MCF 10A (cell line): ENCODE measurements at regions not wholly inside any gene's neighbourhood (a gene's known extent, or its start where the extent isn't known, plus 50 kb on each side); places are given as distances from the start of the nearest gene placed in this dataset.

ENCODE experiments used
- BruUV-seq: library from RNA; stranded (reverse); fragments of 400-500 nt; replicated peaks from 2 replicates; lab custom pipeline; 2021; lab: Mats Ljungman, UMichigan
- CTCF ChIA-PET: fragments of 300-600 bp; sonication (Branson Sonifier 250); formaldehyde crosslinking; extraction: SDS; loops from one replicate; lab custom pipeline; 2021; ENCODE audit warnings: antibody characterized with exemption, inconsistent platforms; lab: Yijun Ruan, JAX
- POLR2A ChIA-PET: fragments of 300-600, 350-650 bp; sonication (Branson Sonifier 250); formaldehyde crosslinking; extraction: SDS; loops from one replicate; lab custom pipeline; 2020; ENCODE audit warnings: antibody characterized with exemption, inconsistent platforms; lab: Yijun Ruan, JAX
- DNase-seq: peaks from one replicate; pipeline ENCODE4 v3.0.0-alpha.2; 2018; ENCODE audit not compliant: unreplicated experiment
- H3K27ac Mint-ChIP-seq: one replicate; pipeline ENCODE4 v1.8.0; 2022; ENCODE audit warnings: mild to moderate bottlenecking, low read depth, mixed read lengths; ENCODE audit not compliant: unreplicated experiment
- H3K27me3 Mint-ChIP-seq: one replicate; pipeline ENCODE4 v1.8.0; 2022; ENCODE audit warnings: mixed read lengths; ENCODE audit not compliant: insufficient read depth, unreplicated experiment
- H3K36me3 Mint-ChIP-seq: one replicate; pipeline ENCODE4 v1.8.0; 2022; ENCODE audit warnings: mild to moderate bottlenecking, moderate library complexity, mixed read lengths; ENCODE audit not compliant: insufficient read depth, unreplicated experiment
- H3K4me1 Mint-ChIP-seq: one replicate; pipeline ENCODE4 v1.8.0; 2022; ENCODE audit warnings: mixed read lengths; ENCODE audit not compliant: insufficient read depth, unreplicated experiment
- H3K4me3 Mint-ChIP-seq: one replicate; pipeline ENCODE4 v1.8.0; 2022; ENCODE audit warnings: mild to moderate bottlenecking, moderate library complexity, mixed read lengths; ENCODE audit not compliant: unreplicated experiment
- H3K9me3 Mint-ChIP-seq: one replicate; pipeline ENCODE4 v1.8.0; 2022; ENCODE audit warnings: mixed read lengths; ENCODE audit not compliant: unreplicated experiment
- intact Hi-C: fragments of 100-400 bp; cut with micrococcal nuclease; formaldehyde crosslinking; loops from 2 replicates; pipeline ENCODE4 v1.14.1; 2022
- TF ChIP-seq, protein P1 (sequence below): fragments of 200-600 bp; IDR thresholded peaks from one replicate; pipeline ENCODE4 v1.8.0; 2022; ENCODE audit warnings: antibody characterized with exemption, mild to moderate bottlenecking; ENCODE audit not compliant: unreplicated experiment

DNA sequence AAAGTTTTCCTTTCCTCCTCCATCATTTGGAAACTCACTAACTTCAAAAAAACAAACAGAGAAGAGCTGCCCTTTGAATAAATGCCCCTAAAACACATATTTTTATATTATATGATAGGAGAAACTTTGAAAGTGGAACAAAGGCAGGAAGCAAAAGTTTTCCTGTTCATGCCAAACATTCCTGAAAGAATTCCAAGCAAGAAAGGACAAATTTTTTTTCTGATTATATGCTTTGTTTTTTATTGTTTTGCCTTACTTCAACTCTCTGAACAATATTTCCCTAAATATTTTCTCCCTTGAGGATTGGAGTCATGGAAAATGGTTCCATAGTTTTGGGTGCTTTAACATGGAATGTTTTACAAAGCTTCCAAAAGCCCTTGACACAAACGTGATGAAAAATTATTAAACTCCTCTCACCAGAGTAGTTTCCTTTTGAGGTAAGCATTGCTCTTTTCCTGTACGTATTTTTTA lies 638.5 kb upstream of the CAMK1G start:
- H3K4me1 Mint-ChIP-seq, result no peaks in the 10 kb centered on the region
- no peak for DNase-seq
- TF ChIP-seq, protein P1, sequence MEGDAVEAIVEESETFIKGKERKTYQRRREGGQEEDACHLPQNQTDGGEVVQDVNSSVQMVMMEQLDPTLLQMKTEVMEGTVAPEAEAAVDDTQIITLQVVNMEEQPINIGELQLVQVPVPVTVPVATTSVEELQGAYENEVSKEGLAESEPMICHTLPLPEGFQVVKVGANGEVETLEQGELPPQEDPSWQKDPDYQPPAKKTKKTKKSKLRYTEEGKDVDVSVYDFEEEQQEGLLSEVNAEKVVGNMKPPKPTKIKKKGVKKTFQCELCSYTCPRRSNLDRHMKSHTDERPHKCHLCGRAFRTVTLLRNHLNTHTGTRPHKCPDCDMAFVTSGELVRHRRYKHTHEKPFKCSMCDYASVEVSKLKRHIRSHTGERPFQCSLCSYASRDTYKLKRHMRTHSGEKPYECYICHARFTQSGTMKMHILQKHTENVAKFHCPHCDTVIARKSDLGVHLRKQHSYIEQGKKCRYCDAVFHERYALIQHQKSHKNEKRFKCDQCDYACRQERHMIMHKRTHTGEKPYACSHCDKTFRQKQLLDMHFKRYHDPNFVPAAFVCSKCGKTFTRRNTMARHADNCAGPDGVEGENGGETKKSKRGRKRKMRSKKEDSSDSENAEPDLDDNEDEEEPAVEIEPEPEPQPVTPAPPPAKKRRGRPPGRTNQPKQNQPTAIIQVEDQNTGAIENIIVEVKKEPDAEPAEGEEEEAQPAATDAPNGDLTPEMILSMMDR, result no peak
- no peaks in the 10 kb centered on the region for H3K36me3 Mint-ChIP-seq
- BruUV-seq, result no TSS peak
- intact Hi-C loops, result no loop called here
- no peaks in the 10 kb centered on the region for H3K9me3 Mint-ChIP-seq
- H3K4me3 Mint-ChIP-seq, result no peak overlapping the region
- ChIA-PET POLR2A (interaction anchor here (0.6 to 0.7 kb wide), 3 partner anchors 8 to 263 kb away, joined by 3 to 5 read pairs (median 3); no protein-coding TSS in a partner anchor), CTCF (interaction anchor here (1.2 kb wide), 1 partner anchor 11 kb away, joined by 5 read pairs; no protein-coding TSS in a partner anchor)
- no peaks in the 10 kb centered on the region for H3K27me3 Mint-ChIP-seq
- no peak overlapping the region for H3K27ac Mint-ChIP-seq

DNA sequence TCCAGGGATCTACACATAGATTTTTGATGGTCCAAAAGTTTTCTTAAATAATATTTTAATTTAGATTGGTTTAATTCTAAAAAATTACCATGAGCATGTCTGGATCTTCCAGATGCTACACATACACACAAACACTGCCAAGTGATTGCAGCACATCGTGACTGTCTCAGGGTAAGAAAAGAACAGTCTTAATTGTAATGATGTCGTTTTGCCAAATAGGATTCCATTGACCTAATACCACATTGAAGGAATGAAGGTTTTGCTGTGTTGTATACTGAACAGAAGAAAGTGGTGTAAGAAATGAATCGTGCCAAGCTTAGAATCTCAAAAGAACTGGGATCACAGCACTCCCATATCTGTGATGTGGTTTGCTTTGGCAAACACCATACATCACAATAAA lies 633.3 kb upstream of the CAMK1G start:
- Mint-ChIP-seq H3K9me3 (no peaks in the 10 kb centered on the region), H3K4me1 (no peaks in the 10 kb centered on the region), H3K36me3 (no peaks in the 10 kb centered on the region), H3K27me3 (no peaks in the 10 kb centered on the region), H3K27ac (no peak overlapping the region), H3K4me3 (no peak overlapping the region)
- no TSS peak for BruUV-seq
- intact Hi-C loops, result no loop called here
- ChIA-PET CTCF (interaction anchor here (0.6 to 1.0 kb wide), 7 partner anchors 31 to 505 kb away, joined by 3 to 4 read pairs (median 3); no protein-coding TSS in a partner anchor), POLR2A (interaction anchor here (1.6 kb wide), 1 partner anchor 10 kb away, joined by 4 read pairs; no protein-coding TSS in a partner anchor)
- TF ChIP-seq, protein P1, result no peak
- DNase-seq, result no peak

GRCh38 chr1:208951026-208951525 lies 632.4 kb upstream of the CAMK1G start:
- Mint-ChIP-seq H3K9me3 (peaks cover 5% of the 10 kb centered on the region), H3K27me3 (no peaks in the 10 kb centered on the region), H3K4me1 (no peaks in the 10 kb centered on the region), H3K4me3 (no peak overlapping the region), H3K27ac (no peak overlapping the region), H3K36me3 (no peaks in the 10 kb centered on the region)
- no TSS peak for BruUV-seq
- intact Hi-C loops, result no loop called here
- ChIA-PET CTCF (interaction anchor here (0.6 to 1.0 kb wide), 4 partner anchors 30 to 351 kb away, joined by 3 to 4 read pairs (median 4); no protein-coding TSS in a partner anchor), POLR2A (no interaction called here)
- no peak for DNase-seq
- TF ChIP-seq, protein P1, result no peak

GRCh38 chr1:208951908-208952307 lies 631.6 kb upstream of the CAMK1G start:
- H3K27ac Mint-ChIP-seq, result no peak overlapping the region
- H3K4me1 Mint-ChIP-seq, result no peaks in the 10 kb centered on the region
- intact Hi-C loops, result no loop called here
- H3K27me3 Mint-ChIP-seq, result no peaks in the 10 kb centered on the region
- POLR2A ChIA-PET, result no interaction called here
- H3K4me3 Mint-ChIP-seq, result no peak overlapping the region
- CTCF ChIA-PET, result interaction anchor here (0.7 to 1.2 kb wide), 3 partner anchors 298 to 952 kb away, joined by 3 read pairs; no protein-coding TSS in a partner anchor
- TF ChIP-seq, protein P1, result no peak
- DNase-seq, result no peak
- peaks cover 10% of the 10 kb centered on the region for H3K9me3 Mint-ChIP-seq
- H3K36me3 Mint-ChIP-seq, result no peaks in the 10 kb centered on the region
- BruUV-seq, result no TSS peak
